Smooth muscle cell (in vitro differentiated cells): ENCODE measurements at regions not wholly inside any gene's neighbourhood (a gene's known extent, or its start where the extent isn't known, plus 50 kb on each side); places are given as distances from the start of the nearest gene placed in this dataset.

Experiments used
- DNase-seq: peaks from one replicate; lab custom pipeline; 2025; ENCODE audit not compliant: unreplicated experiment; lab: John Stamatoyannopoulos, UW
- H2AFZ ChIP-seq: fragments of 200-600 bp; sonication (generic); 2 replicates; pipeline ENCODE4 v1.6.0; 2016; ENCODE audit warnings: antibody characterized with exemption, low read depth, mild to moderate bottlenecking
- H3F3A ChIP-seq: fragments of 200-600 bp; sonication (generic); 2 replicates; pipeline ENCODE4 v1.6.0; 2017; ENCODE audit warnings: antibody characterized with exemption, low read depth
- H3K27ac ChIP-seq: fragments of 200-600 bp; sonication (generic); 2 replicates; pipeline ENCODE4 v1.5.1; 2016; ENCODE audit warnings: low read depth, mild to moderate bottlenecking
- H3K27me3 ChIP-seq: fragments of 200-600 bp; sonication (generic); 2 replicates; pipeline ENCODE4 v1.6.1; 2016; ENCODE audit warnings: low read depth, mild to moderate bottlenecking
- H3K36me3 ChIP-seq: fragments of 200-600 bp; sonication (generic); 2 replicates; pipeline ENCODE4 v1.5.1; 2016; ENCODE audit warnings: low read depth
- H3K4me1 ChIP-seq: fragments of 200-600 bp; sonication (generic); 2 replicates; pipeline ENCODE4 v1.5.1; 2016; ENCODE audit warnings: low read depth
- H3K4me2 ChIP-seq: fragments of 200-600 bp; sonication (generic); 2 replicates; pipeline ENCODE4 v1.6.0; 2016; ENCODE audit warnings: mild to moderate bottlenecking
- H3K4me3 ChIP-seq: fragments of 200-600 bp; sonication (generic); 2 replicates; pipeline ENCODE4 v1.5.1; 2016; ENCODE audit warnings: mild to moderate bottlenecking
- H3K79me2 ChIP-seq: fragments of 200-600 bp; sonication (generic); 2 replicates; pipeline ENCODE4 v1.6.0; 2016; ENCODE audit warnings: low read depth, mild to moderate bottlenecking
- H3K9ac ChIP-seq: fragments of 200-600 bp; sonication (generic); 2 replicates; pipeline ENCODE4 v1.6.0; 2016; ENCODE audit warnings: low read depth
- H3K9me3 ChIP-seq: fragments of 200-600 bp; sonication (generic); replicated peaks from 2 replicates; pipeline ENCODE4 v1.5.1; 2016; ENCODE audit warnings: low read depth
- H4K20me1 ChIP-seq: fragments of 200-600 bp; sonication (generic); 2 replicates; pipeline ENCODE4 v1.6.0; 2016; ENCODE audit warnings: low read depth
- WGBS: methylation state at CpG from one replicate; pipeline ENCODE4 v1.1.7; 2016; ENCODE audit warnings: low lambda C conversion rate; 5-methylcytosine and 5-hydroxymethylcytosine counted together
- TF ChIP-seq, protein P1 (sequence below): fragments of 200-600 bp; sonication (generic); IDR thresholded peaks from 2 replicates; pipeline ENCODE4 v1.5.1; 2017; ENCODE audit warnings: borderline replicate concordance, mild to moderate bottlenecking, antibody characterized with exemption; ENCODE audit not compliant: insufficient read depth, poor library complexity, severe bottlenecking

DNA sequence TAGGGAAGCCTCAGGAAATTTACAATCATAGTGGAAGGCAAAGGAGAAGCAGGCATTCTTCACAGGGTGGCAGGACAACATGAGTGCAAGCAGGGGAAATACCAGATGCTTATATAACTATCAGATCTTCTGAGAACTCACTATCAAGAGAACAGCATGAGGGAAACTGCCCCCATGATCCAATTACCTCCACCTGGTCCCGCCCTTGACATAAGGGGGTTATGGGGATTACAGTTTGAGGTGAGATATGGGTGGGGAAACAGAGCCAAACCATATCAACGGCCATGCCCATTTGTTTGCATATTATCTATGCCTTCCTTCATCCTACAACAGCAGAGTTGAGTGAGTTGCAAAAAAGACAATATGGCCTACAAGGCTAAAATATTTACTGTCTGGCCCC lies 140.2 kb upstream of the CCDC196 start:
- Histone ChIP-seq H3K9me3 (no peaks in the 10 kb centered on the region), H3K79me2 (no peaks in the 10 kb centered on the region), H3K4me1 (no peaks in the 10 kb centered on the region), H3F3A (no peaks in the 10 kb centered on the region), H2AFZ (no peak overlapping the region), H3K9ac (no peak overlapping the region), H3K4me3 (no peak overlapping the region), H3K27ac (no peak overlapping the region), H3K4me2 (no peak overlapping the region), H3K36me3 (no peaks in the 10 kb centered on the region), H3K27me3 (no peaks in the 10 kb centered on the region), H4K20me1 (no peaks in the 10 kb centered on the region)
- 79% methylated on average over 2 of the region's 2 CpGs for WGBS
- TF ChIP-seq, protein P1, sequence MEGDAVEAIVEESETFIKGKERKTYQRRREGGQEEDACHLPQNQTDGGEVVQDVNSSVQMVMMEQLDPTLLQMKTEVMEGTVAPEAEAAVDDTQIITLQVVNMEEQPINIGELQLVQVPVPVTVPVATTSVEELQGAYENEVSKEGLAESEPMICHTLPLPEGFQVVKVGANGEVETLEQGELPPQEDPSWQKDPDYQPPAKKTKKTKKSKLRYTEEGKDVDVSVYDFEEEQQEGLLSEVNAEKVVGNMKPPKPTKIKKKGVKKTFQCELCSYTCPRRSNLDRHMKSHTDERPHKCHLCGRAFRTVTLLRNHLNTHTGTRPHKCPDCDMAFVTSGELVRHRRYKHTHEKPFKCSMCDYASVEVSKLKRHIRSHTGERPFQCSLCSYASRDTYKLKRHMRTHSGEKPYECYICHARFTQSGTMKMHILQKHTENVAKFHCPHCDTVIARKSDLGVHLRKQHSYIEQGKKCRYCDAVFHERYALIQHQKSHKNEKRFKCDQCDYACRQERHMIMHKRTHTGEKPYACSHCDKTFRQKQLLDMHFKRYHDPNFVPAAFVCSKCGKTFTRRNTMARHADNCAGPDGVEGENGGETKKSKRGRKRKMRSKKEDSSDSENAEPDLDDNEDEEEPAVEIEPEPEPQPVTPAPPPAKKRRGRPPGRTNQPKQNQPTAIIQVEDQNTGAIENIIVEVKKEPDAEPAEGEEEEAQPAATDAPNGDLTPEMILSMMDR, result no peak
- DNase-seq, result no peak

DNA sequence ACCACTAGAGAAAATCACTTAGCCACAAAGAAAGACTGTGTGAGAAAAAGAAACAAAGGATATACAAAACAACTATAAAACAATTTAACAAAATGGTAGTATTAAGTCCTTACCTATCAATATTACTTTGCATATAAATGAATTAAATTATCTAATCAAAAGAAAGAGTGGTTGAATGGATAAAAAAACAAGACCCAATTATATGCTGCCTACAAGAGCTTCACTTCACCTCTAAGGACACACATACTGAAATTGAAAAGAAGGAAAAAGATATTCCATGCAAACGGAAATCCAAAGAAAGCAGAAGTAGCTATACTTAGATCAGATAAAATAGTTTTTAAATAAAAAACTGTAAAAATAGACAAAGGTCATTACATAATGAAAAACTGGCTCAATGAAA lies 134.9 kb upstream of the CCDC196 start:
- no peak overlapping the region for H3K4me2 ChIP-seq
- H3K36me3 ChIP-seq, result no peaks in the 10 kb centered on the region
- H3K9ac ChIP-seq, result no peak overlapping the region
- no peaks in the 10 kb centered on the region for H4K20me1 ChIP-seq
- TF ChIP-seq, protein P1, result no peak
- no peaks in the 10 kb centered on the region for H3K79me2 ChIP-seq
- 78% methylated on average over 1 of the region's 1 CpG for WGBS
- H3K4me3 ChIP-seq, result no peak overlapping the region
- no peak for DNase-seq
- no peak overlapping the region for H3K27ac ChIP-seq
- H3K4me1 ChIP-seq, result no peaks in the 10 kb centered on the region
- no peaks in the 10 kb centered on the region for H3F3A ChIP-seq
- H3K27me3 ChIP-seq, result no peaks in the 10 kb centered on the region
- H3K9me3 ChIP-seq, result no peaks in the 10 kb centered on the region
- no peak overlapping the region for H2AFZ ChIP-seq

DNA sequence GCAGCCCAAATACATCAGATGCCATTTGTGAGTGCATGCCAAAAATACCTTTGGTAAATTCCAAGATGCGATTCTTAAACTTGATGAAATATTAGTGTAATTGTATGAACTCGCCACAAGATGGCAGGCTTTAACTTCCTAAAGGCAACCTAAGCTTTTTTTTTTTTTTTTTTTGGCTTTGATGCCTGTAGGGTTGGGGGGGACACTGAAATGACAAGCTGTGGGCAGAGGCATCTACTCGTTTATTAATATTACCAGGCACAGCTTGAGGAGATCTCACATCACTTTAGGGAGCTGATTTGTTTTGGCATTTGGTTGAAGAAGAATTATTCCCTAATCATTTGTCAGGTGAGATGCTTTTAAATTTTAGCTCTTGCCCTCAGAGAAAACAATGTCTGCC lies 126.7 kb upstream of the CCDC196 start:
- H3F3A ChIP-seq, result no peaks in the 10 kb centered on the region
- H4K20me1 ChIP-seq, result no peaks in the 10 kb centered on the region
- H3K36me3 ChIP-seq, result no peaks in the 10 kb centered on the region
- peaks cover 29% of the 10 kb centered on the region for H3K27me3 ChIP-seq
- TF ChIP-seq, protein P1, result peak; percentile 55
- no peak overlapping the region for H3K27ac ChIP-seq
- H3K4me2 ChIP-seq, result no peak overlapping the region
- 7% methylated on average over 3 of the region's 3 CpGs for WGBS
- H3K79me2 ChIP-seq, result no peaks in the 10 kb centered on the region
- no peak overlapping the region for H3K9ac ChIP-seq
- DNase-seq, result no peak
- H3K4me3 ChIP-seq, result no peak overlapping the region
- H3K9me3 ChIP-seq, result no peaks in the 10 kb centered on the region
- no peak overlapping the region for H2AFZ ChIP-seq
- no peaks in the 10 kb centered on the region for H3K4me1 ChIP-seq

DNA sequence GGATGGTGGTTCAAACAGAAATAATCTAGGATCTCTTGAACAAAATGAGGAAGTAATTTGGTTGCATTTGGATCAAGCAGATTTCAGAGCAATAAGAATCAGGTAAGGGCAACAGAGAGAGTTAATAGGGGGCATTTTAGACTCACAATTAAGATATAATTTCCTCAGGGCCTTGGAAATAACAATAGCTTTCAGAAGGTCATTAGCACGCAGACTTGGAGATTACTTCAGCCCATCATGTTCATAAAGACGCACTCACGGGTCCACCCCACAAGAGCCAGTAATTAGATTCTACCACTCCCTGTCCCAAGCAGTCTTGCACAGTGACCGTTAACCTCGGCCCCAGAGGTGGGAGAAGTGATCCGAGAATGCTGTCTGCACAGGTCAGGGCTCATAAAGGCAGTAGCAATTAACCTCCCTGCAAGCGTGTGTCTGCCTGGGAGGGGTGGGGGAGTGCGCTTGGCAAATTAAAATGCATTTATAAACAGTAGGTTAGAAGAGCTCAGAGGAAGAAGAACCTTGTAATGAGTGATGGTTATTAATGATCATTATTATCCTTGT lies 125.7 kb upstream of the CCDC196 start:
- H3K4me3 ChIP-seq, result no peak overlapping the region
- peaks cover 33% of the 10 kb centered on the region for H3K27me3 ChIP-seq
- H3K79me2 ChIP-seq, result no peaks in the 10 kb centered on the region
- H3K36me3 ChIP-seq, result no peaks in the 10 kb centered on the region
- TF ChIP-seq, protein P1, result no peak
- H3K27ac ChIP-seq, result no peak overlapping the region
- no peak for DNase-seq
- H3K4me2 ChIP-seq, result no peak overlapping the region
- no peaks in the 10 kb centered on the region for H3K4me1 ChIP-seq
- H3K9ac ChIP-seq, result no peak overlapping the region
- no peak overlapping the region for H2AFZ ChIP-seq
- H3K9me3 ChIP-seq, result no peaks in the 10 kb centered on the region
- WGBS, result 63% methylated on average over 8 of the region's 8 CpGs
- H3F3A ChIP-seq, result no peaks in the 10 kb centered on the region
- no peaks in the 10 kb centered on the region for H4K20me1 ChIP-seq
